Suprapubic skin (tissue), 4 donors: ENCODE measurements at regions not wholly inside any gene's neighbourhood (a gene's known extent, or its start where the extent isn't known, plus 50 kb on each side); places are given as distances from the start of the nearest gene placed in this dataset.

Experiments used
- CTCF ChIP-seq, 2 donors: fragments of 200-600 bp in 1 of 2; fragments of 450-650 bp in 1 of 2; sonication (generic) in 1 of 2; IDR thresholded peaks; one replicate each; pipeline ENCODE4 v1.5.1; 2016 to 2019; ENCODE audit warnings: antibody characterized with exemption in 2 of 2, mild to moderate bottlenecking in 1 of 2, moderate library complexity in 1 of 2
- POLR2A ChIP-seq, 2 donors: fragments of 450-650 bp; IDR thresholded peaks; one replicate each; pipeline ENCODE4 v1.6.1; 2017; ENCODE audit warnings: antibody characterized with exemption in 2 of 2, mild to moderate bottlenecking in 2 of 2, moderate library complexity in 2 of 2
- POLR2AphosphoS5 ChIP-seq, 3 donors: sonication (generic); formaldehyde crosslinking; IDR thresholded peaks; one replicate each; pipeline ENCODE4 v1.6.1; 2017; ENCODE audit warnings: antibody characterized with exemption in 3 of 3

GRCh38 chr1:177410179-177410766 is 239.5 kb downstream of the BRINP2 start:
- TF ChIP-seq CTCF (IDR thresholded peaks at IDR 0.05) (no peak), POLR2AphosphoS5 (IDR thresholded peaks at IDR 0.05) (no peak), POLR2A (IDR thresholded peaks at IDR 0.05) (no peak)
